ENCODE measurements at regions not wholly inside any gene's neighbourhood (a gene's known extent, or its start where the extent isn't known, plus 50 kb on each side); places are given as distances from the start of the nearest gene placed in this dataset.
A peak's percentile ranks its signal among the peaks of the same experiment; 100 is the strongest.

DNA sequence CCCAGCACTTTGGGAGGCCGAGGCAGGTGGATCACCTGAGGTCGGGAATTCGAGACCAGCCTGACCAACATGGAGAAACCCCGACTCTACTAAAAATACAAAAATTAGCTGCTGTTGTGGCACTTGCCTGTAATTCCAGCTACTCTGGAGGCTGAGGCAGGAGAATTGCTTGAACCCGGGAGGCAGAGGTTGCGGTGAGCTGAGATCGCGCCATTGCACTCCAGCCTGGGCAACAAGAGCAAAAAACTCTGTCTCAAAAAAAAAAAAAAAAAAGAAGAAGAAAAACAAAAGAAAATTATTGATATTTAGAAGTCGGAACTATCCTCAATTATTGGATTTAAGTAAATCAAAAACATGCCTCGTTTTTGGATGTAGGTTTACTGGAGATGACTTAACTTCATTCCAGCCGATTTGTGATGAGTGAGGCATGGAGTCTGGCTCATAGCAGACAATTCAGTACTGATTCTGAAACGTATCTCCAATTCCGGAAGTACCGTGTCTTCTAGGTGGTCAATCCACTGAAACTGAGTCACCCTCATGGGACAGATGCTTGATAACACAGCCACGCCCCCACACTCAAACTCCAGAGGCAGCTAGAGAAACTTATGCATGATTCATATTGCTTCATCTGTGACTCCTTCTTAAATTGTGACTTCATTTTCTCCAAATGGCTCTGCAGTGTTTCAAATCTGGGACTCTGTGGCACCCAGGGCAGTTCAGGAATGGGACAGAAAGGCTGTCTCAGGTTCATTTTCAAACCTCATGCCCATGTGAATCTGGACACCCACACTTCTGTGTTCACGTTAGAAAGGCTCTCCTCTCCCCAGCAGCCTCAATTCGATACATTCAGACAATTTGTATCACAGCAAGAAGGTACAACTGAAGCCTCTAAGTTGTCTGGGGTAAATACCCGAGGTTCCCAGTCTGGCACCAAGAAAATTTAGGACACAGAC lies 110.4 kb upstream of the ARMC2 start:
- H3K4me3 ChIP-seq, result no peak overlapping the region
- intact Hi-C loops (cut with DNase I), result no loop called here
- DNase-seq (ENCODE audit: extremely low spot score in 2 of 2), result no peak
- peaks cover 23% of the 10 kb centered on the region for H3K4me1 ChIP-seq
- H3K9me3 ChIP-seq, result no peaks in the 10 kb centered on the region
- peak overlapping the region; percentile 69 for H3K27ac ChIP-seq
- no peaks in the 10 kb centered on the region for H3K36me3 ChIP-seq
- no peaks in the 10 kb centered on the region for H3K27me3 ChIP-seq
- no peak for TF ChIP-seq POLR2A (IDR thresholded peaks at IDR 0.05)
- TF ChIP-seq, protein P1, sequence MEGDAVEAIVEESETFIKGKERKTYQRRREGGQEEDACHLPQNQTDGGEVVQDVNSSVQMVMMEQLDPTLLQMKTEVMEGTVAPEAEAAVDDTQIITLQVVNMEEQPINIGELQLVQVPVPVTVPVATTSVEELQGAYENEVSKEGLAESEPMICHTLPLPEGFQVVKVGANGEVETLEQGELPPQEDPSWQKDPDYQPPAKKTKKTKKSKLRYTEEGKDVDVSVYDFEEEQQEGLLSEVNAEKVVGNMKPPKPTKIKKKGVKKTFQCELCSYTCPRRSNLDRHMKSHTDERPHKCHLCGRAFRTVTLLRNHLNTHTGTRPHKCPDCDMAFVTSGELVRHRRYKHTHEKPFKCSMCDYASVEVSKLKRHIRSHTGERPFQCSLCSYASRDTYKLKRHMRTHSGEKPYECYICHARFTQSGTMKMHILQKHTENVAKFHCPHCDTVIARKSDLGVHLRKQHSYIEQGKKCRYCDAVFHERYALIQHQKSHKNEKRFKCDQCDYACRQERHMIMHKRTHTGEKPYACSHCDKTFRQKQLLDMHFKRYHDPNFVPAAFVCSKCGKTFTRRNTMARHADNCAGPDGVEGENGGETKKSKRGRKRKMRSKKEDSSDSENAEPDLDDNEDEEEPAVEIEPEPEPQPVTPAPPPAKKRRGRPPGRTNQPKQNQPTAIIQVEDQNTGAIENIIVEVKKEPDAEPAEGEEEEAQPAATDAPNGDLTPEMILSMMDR (IDR thresholded peaks at IDR 0.05), result no peak

DNA sequence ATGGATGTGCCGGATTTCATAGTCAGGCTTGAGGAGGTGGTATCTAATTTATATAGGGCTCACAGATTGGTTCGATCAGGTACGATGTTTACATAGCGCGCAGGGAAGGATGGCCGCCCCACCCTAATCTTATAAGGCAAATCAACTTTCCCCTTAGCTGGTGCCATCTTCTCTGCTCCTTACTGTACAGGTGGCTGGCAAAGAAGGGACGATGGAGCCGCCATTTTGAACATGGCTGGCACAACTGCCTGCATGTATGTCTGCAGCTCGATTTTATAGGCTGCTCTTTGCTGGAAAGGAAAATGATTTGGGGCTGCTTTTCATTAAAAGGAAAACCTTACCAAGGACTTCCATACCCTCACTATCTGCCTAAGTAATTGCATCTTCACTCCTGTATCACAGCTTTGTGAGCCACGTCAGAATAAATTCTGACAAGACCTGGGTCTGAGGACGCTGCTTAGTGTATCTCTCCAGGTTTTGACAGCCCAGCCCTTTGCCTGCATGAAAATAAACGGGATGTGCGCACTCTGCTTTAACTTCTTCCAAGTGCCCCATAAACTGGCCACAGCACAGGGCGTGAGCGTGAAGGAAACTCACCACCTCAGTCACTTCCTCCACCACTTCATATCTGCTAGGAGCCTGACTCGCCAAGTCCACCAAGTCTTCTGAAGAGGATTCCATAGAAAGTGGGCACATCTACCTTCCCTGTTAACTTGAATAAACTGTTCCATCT lies 109.4 kb upstream of the ARMC2 start:
- intact Hi-C loops (cut with DNase I), result no loop called here
- no peak for DNase-seq (ENCODE audit: extremely low spot score in 2 of 2)
- Histone ChIP-seq H3K4me1 (peaks cover 23% of the 10 kb centered on the region), H3K27ac (peak overlapping the region; percentile 69), H3K27me3 (no peaks in the 10 kb centered on the region), H3K36me3 (no peaks in the 10 kb centered on the region), H3K9me3 (no peaks in the 10 kb centered on the region), H3K4me3 (no peak overlapping the region)
- no peak for TF ChIP-seq POLR2AphosphoS5 (IDR thresholded peaks at IDR 0.05; ENCODE audit: insufficient read depth in 1 of 2, low read depth in 1 of 2)
- TF ChIP-seq, protein P1 (IDR thresholded peaks at IDR 0.05), result no peak
- TF ChIP-seq POLR2A (IDR thresholded peaks at IDR 0.05), result no peak

DNA sequence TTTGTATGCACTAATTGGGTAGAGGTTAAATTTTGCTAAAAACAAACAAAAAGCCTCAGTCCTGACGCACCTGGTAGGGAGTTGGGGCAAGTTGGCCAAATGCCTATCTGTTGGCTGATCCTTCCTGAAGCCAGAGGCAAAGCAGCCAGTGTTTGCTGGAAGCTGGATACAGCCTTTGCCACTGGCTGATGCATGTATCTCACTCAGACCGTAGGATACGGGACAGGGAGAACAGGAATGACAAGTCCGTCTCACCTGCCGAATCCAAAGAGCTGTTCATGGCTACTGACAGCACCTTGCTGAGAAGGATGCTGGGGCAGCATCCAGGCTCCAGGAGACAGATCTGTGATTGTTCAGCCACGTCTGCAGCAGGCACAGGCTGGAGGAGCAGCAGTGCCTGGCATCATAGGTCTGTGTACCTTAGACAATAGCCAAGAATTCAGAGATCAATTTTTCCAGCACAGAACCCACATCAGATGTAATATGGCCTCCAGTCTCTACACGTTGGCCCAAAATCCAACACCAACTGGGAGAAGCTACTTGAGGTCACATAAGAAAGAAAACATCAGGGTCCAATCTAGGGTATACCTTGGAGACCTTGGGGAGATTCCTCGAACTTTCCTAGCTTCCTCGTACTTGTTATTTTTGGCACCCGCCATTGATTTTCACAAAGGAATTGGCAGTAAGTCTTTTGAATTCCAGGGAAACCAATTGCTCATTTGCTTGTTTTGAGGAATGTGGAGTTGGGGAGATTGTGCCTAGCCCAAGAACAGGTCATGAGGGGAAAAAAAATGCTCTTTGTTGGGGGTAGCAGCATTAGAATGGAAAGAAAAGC lies 108.5 kb upstream of the ARMC2 start:
- Histone ChIP-seq H3K4me3 (no peak overlapping the region), H3K4me1 (peaks cover 23% of the 10 kb centered on the region), H3K27me3 (no peaks in the 10 kb centered on the region), H3K9me3 (no peaks in the 10 kb centered on the region), H3K36me3 (no peaks in the 10 kb centered on the region), H3K27ac (no peak overlapping the region)
- intact Hi-C loops (cut with DNase I), result no loop called here
- TF ChIP-seq, protein P1 (IDR thresholded peaks at IDR 0.05), result no peak
- DNase-seq (ENCODE audit: extremely low spot score in 2 of 2), result no peak

DNA sequence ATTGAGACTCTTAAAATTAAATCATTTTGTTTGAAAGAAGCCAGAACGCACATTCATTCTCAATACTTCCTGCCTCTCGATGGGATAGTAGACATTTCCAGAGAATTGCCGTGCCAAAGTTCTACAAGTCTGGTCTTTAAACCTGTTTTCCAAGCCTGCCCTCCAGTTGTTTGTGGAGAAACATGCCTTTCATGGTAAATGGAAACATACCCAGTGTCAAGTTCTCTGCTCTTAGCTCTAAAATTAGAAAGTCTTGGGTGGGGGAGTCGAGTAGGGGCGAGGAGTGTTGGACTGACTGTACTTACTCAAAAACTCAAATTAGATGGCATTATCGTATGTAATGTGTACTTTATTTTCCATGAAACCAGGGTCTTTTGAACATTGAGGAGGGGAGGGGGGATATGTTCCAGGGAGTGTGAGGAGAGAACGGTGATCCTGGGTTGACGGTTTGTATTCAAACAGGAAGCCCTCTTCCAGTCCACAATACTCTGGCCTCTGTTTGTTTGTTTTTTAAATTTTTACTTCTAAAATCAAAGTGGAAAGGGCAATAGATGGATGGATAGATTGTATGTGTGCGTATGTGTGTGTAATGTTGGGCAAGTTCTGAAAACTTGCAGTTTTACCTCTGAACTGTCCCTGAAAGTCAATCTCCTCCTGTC lies 106.8 kb upstream of the ARMC2 start:
- no peak for DNase-seq (ENCODE audit: extremely low spot score in 2 of 2)
- TF ChIP-seq POLR2AphosphoS5 (IDR thresholded peaks at IDR 0.05; ENCODE audit: insufficient read depth in 1 of 2, low read depth in 1 of 2) (no peak), POLR2A (IDR thresholded peaks at IDR 0.05) (no peak)
- TF ChIP-seq, protein P1 (IDR thresholded peaks at IDR 0.05), result no peak
- peaks cover 26% of the 10 kb centered on the region for H3K4me1 ChIP-seq
- H3K27me3 ChIP-seq, result no peaks in the 10 kb centered on the region
- no peak overlapping the region for H3K27ac ChIP-seq
- H3K4me3 ChIP-seq, result peak overlapping the region in 1 of 2 donors; percentile 15
- intact Hi-C loops (cut with DNase I), result no loop called here
- H3K9me3 ChIP-seq, result no peaks in the 10 kb centered on the region
- no peaks in the 10 kb centered on the region for H3K36me3 ChIP-seq

All from vagina (tissue), 2 donors.